Small intestine (tissue), 7 donors: ENCODE measurements at regions not wholly inside any gene's neighbourhood (a gene's known extent, or its start where the extent isn't known, plus 50 kb on each side); places are given as distances from the start of the nearest gene placed in this dataset.

ENCODE experiments used
- DNase-seq, 2 donors: peaks; one replicate each; pipeline versions ENCODE4 v3.0.0 to v3.0.0-alpha.2; 2013
- FAIRE-seq: peaks from 2 replicates; lab custom pipeline; 2012; peaks lifted over from hg19 to GRCh38; lab: Jason Lieb, UNC
- H3K27ac ChIP-seq, 3 donors: one replicate each; pipeline ENCODE4 v1.5.1; 2013; ENCODE audit warnings: low read length in 2 of 3, mild to moderate bottlenecking in 2 of 3, control low read depth in 1 of 3, inconsistent platforms in 1 of 3, low read depth in 1 of 3, moderate library complexity in 1 of 3
- H3K27me3 ChIP-seq, 3 donors: one replicate each; pipeline ENCODE4 v1.6.1; 2013; ENCODE audit warnings: low read length in 3 of 3, inconsistent platforms in 1 of 3; ENCODE audit not compliant: control insufficient read depth in 3 of 3, insufficient read depth in 3 of 3
- H3K36me3 ChIP-seq, 3 donors: one replicate each; pipeline ENCODE4 v1.6.1; 2013; ENCODE audit warnings: low read length in 3 of 3, inconsistent platforms in 1 of 3, low read depth in 1 of 3, mild to moderate bottlenecking in 1 of 3, moderate library complexity in 1 of 3; ENCODE audit not compliant: control insufficient read depth in 3 of 3, insufficient read depth in 2 of 3
- H3K4me1 ChIP-seq, 3 donors: one replicate each; pipeline ENCODE4 v1.6.1; 2013; ENCODE audit warnings: low read length in 2 of 3, inconsistent platforms in 1 of 3, low read depth in 1 of 3, mild to moderate bottlenecking in 1 of 3, moderate library complexity in 1 of 3; ENCODE audit not compliant: control insufficient read depth in 3 of 3, insufficient read depth in 2 of 3
- H3K4me3 ChIP-seq, 3 donors: one replicate each; pipeline ENCODE4 v1.5.1; 2013; ENCODE audit warnings: low read length in 3 of 3, control low read depth in 1 of 3, inconsistent platforms in 1 of 3, low read depth in 1 of 3, mild to moderate bottlenecking in 1 of 3, moderate library complexity in 1 of 3
- H3K9me3 ChIP-seq, 2 donors: one replicate each; pipeline ENCODE4 v1.6.1; 2013; ENCODE audit warnings: low read depth in 1 of 2, low read length in 1 of 2; ENCODE audit not compliant: control insufficient read depth in 2 of 2, insufficient read depth in 1 of 2
- WGBS, 3 donors: extraction: QIAGEN DNeasy Blood & Tissue Kit; methylation state at CpG; one replicate each; pipeline ENCODE4 v1.1.7; 2013; 5-methylcytosine and 5-hydroxymethylcytosine counted together
- donor health status: healthy with polysubstance abuse.
- donor health status: control.
- donor health status: control.
- donor health status: Bipolar disorder and iron deficiency.
- donor health status: healthy.

DNA sequence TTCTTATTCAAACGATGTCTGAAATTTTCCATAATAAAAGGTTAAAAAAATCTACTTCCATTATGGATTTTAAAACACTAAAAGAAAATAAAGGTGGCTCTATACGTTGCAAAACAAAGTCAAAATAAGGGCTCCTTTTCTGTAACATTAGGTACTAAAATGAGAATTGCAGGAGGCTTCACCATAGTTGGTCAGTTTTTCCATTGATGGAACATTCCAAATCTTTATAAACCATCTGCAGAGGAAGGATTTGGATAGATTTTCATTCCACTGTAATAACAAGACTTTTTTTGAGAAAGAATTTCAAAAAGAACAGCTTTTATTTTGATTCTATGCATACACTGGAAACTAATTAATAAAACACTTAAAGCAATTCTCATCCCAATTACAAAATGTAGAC is 145.6 kb downstream of the LURAP1L start:
- FAIRE-seq = no peak
- H3K4me1 ChIP-seq = no peaks in the 10 kb centered on the region
- no peaks in the 10 kb centered on the region for H3K9me3 ChIP-seq
- WGBS, 3 donors = 49 to 68% (median 59%) methylated on average over 2 of the region's 2 CpGs
- H3K36me3 ChIP-seq = no peaks in the 10 kb centered on the region
- no peak overlapping the region for H3K4me3 ChIP-seq
- no peaks in the 10 kb centered on the region for H3K27me3 ChIP-seq
- DNase-seq = no peak
- H3K27ac ChIP-seq = no peak overlapping the region

DNA sequence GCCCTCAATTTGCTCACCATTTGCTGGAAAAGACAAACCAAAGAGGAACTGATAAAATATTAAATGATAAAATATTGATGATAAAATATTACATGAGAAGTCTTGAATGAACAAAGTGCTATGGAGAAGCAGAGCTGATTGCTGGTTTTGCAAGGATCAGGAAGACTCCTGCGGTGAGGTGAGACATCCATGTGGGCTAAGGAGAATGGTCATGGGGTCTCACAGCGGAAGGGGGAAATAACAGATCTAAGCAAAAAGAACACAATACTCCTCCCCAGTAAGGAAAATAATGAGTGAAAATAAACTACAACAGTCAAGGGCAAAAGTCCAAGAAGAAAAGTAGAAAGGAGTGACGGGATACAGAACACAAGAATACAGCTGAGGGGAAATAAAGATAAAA is 146.8 kb downstream of the LURAP1L start:
- Histone ChIP-seq H3K4me1 (no peaks in the 10 kb centered on the region), H3K4me3 (no peak overlapping the region), H3K9me3 (no peaks in the 10 kb centered on the region), H3K27ac (no peak overlapping the region), H3K36me3 (no peaks in the 10 kb centered on the region), H3K27me3 (no peaks in the 10 kb centered on the region)
- FAIRE-seq (no peak), DNase-seq (no peak)
- 65 to 86% (median 80%) methylated on average over 3 of the region's 3 CpGs for WGBS, 3 donors

DNA sequence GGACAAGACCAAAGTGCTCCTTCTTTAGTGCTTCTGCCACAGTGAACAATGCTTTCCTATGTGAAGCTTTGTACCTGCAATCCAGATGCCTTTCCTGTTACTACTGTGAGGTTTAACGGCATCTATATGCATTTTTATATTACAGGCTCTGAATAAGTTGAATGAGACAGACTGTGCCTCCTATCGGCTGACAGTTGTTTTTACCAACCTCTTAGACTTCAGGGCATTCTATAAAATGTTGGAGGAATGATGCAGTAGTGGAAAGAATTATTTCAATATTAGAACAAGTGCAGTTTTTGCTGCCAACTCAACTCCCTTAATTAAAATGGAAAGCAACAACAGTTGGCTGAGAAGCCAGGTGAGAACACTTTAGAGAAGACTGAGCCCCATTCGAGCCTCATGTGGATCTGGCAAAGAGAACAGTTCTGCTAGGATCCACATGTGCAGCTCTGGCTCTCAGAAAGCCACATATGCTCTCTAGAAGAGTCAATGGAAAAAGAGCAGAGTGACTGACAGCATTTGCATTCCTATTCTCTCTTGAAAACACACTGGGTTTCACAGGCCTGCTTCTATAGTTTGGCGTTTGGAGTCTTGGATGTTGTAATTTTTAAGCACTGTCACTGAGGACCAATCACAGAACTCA is 147.5 kb downstream of the LURAP1L start:
- DNase-seq (no peak), FAIRE-seq (no peak)
- WGBS, 3 donors = 66 to 81% (median 69%) methylated on average over 4 of the region's 4 CpGs
- Histone ChIP-seq H3K36me3 (no peaks in the 10 kb centered on the region), H3K9me3 (no peaks in the 10 kb centered on the region), H3K27me3 (no peaks in the 10 kb centered on the region), H3K4me3 (no peak overlapping the region), H3K4me1 (no peaks in the 10 kb centered on the region), H3K27ac (no peak overlapping the region)

DNA sequence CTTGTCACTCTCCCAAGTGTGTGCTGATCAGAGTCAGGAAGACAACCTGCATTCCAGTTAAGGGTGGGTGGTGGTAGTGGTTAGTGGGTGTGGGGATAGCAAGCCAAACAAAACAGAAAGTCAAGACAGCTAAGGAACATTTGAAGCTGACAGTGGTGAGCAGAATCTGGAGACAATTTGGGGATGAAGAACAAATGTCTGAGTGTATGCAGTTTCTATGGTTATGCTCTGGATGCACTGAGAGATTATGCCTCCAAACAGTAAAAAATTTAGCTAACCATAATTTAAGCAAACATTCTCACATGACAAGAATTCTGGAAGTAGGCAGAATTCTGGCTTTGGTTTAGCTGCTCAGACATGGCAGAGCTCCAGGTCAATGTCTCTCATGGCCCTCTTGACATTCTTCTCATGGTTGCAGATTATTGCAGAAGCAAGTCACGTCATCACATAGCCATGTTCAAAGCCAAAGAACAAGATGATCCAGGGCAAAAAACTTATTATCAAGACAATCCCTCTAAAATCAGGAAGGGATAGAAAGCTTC is 148.7 kb downstream of the LURAP1L start:
- FAIRE-seq = no peak
- Histone ChIP-seq H3K27me3 (no peaks in the 10 kb centered on the region), H3K36me3 (no peaks in the 10 kb centered on the region), H3K9me3 (no peaks in the 10 kb centered on the region), H3K4me1 (no peaks in the 10 kb centered on the region), H3K4me3 (no peak overlapping the region), H3K27ac (peak overlapping the region in 1 of 3 donors; percentile 29)
- 55 to 67% (median 63%) methylated on average over 1 of the region's 1 CpG for WGBS, 3 donors
- DNase-seq = no peak

DNA sequence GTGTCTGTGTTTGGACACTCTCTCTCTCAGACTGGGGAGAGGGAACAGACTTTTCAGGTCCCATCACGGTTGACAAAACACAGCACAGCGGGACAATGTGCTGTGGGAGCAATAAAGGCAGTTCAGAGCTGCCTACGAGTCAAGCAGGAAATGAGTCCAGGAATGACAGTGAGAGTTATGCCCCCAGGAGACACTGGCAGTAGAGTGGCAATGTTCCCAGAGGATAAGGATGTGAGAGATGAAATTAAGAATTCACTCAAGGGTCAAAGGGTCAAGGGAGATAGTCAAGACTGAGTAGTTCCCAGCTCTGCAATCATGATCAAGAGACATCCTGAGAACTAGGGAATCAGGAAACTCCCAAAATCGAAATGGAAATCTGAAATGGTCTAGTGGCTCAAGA is 156.1 kb downstream of the LURAP1L start:
- Histone ChIP-seq H3K4me3 (no peak overlapping the region), H3K27ac (no peak overlapping the region), H3K9me3 (no peaks in the 10 kb centered on the region), H3K36me3 (no peaks in the 10 kb centered on the region), H3K27me3 (no peaks in the 10 kb centered on the region), H3K4me1 (no peaks in the 10 kb centered on the region)
- 69 to 76% (median 74%) methylated on average over 4 of the region's 4 CpGs for WGBS, 3 donors
- no peak for DNase-seq
- FAIRE-seq = no peak

DNA sequence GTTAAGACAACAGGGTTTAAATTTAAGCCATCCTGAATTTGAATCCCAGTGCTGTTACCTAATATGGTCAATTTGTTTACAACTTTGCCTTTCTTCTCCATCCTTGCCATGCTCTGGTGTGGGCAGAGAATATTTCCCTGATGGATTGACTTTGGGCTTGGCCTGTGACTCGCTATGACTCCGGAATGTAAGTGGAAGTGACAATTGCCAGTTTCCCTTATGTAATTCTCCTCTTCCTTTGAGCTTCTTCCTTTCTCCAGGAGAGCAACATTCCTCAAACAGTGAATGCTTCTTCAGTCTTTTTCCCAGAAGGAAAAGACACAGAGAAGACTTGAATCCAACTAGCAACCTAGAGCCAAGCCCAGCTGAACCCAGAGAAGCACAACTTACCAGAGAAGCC is 159.1 kb downstream of the LURAP1L start:
- WGBS, 3 donors = 62 to 83% (median 79%) methylated on average over 2 of the region's 2 CpGs
- H3K27me3 ChIP-seq = no peaks in the 10 kb centered on the region
- H3K4me3 ChIP-seq = no peak overlapping the region
- H3K4me1 ChIP-seq = no peaks in the 10 kb centered on the region
- H3K36me3 ChIP-seq = no peaks in the 10 kb centered on the region
- FAIRE-seq (no peak), DNase-seq (no peak)
- H3K9me3 ChIP-seq = no peaks in the 10 kb centered on the region
- H3K27ac ChIP-seq = no peak overlapping the region

DNA sequence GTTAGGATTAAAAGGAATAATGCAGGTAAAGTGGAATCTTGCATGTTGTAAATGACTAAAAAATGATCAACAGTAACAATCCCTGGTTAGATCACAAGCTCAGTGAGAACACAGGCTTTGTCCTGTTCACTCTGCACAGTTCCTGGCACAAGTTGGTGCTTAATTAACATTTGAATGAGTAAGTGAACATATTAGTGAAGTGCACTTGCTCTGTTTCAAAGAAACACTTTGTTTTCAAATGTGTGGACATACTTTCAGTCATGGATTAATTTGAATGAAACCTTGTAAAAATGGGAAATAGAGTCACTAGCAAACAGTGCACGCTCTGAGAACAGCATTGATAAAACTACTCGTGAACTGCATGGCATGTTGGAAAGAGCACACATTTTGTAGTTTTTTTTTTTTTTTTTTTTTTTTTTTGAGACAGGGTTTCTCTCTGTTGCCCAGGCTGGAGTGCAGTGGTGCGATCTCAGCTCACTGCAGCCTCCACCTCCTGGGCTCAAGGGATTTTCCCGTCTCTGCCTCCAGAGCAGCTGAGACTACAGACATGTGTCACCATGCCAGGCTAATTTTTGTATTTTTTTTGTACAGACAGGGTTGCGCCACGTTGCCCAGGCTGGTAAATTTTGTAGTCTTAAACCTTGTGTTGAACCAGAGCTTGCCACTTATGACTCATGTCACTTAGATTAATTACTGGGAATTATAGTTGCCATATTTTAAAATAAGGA is 159.9 kb downstream of the LURAP1L start:
- Histone ChIP-seq H3K27me3 (no peaks in the 10 kb centered on the region), H3K9me3 (no peaks in the 10 kb centered on the region), H3K27ac (no peak overlapping the region), H3K4me3 (no peak overlapping the region), H3K36me3 (no peaks in the 10 kb centered on the region), H3K4me1 (no peaks in the 10 kb centered on the region)
- no peak for DNase-seq
- no peak for FAIRE-seq
- 76 to 86% (median 85%) methylated on average over 6 of the region's 6 CpGs for WGBS, 3 donors

DNA sequence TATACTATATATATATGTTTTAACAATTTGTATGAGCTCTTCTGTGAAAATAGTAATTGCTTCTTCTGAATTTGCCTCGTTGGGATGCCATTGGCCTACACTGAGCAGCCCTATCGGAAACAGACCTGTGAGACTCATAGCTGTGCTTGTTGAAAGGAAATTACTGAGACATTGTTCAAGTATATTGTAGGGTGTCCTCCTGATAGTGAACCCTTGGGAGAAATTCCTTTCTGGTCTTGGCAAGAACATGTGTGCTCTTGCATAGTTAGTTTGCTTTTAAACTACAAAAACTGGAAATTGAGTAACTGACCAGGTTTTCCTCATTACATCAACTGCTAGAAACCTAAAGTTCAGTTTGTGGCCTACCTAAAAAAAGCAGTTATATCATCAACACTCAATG is 160.9 kb downstream of the LURAP1L start:
- FAIRE-seq = no peak
- WGBS, 3 donors = 81 to 85% (median 81%) methylated on average over 2 of the region's 2 CpGs

More for the DNA sequence above, 160.9 kb downstream of the LURAP1L start:
- Histone ChIP-seq H3K36me3 (no peaks in the 10 kb centered on the region), H3K27me3 (no peaks in the 10 kb centered on the region), H3K27ac (no peak overlapping the region), H3K4me1 (no peaks in the 10 kb centered on the region), H3K4me3 (no peak overlapping the region), H3K9me3 (no peaks in the 10 kb centered on the region)
- DNase-seq = no peak
